Peyer's patch (tissue), 4 donors: ENCODE measurements at regions not wholly inside any gene's neighbourhood (a gene's known extent, or its start where the extent isn't known, plus 50 kb on each side); places are given as distances from the start of the nearest gene placed in this dataset.
"Not testable (repeated sequence)": the region's sequence is repeated elsewhere in the genome, so short reads cannot be mapped to it uniquely, and the experiment has no call there.

Source experiments
- POLR2A ChIP-seq, 2 donors: fragments of 450-650 bp; IDR thresholded peaks; one replicate each; pipeline ENCODE4 v1.5.1; 2017; ENCODE audit warnings: antibody characterized with exemption in 2 of 2, mild to moderate bottlenecking in 2 of 2, moderate library complexity in 2 of 2
- TF ChIP-seq, protein P1 (sequence below), 6 experiments: fragments of 450-650 bp in 4 of 6; fragments of 200-600 bp in 2 of 6; sonication (generic) in 1 of 6; IDR thresholded peaks; one replicate each; pipeline ENCODE4 v1.5.1; 2017 to 2019; ENCODE audit warnings: antibody characterized with exemption in 6 of 6, mild to moderate bottlenecking in 3 of 6, moderate library complexity in 1 of 6

DNA sequence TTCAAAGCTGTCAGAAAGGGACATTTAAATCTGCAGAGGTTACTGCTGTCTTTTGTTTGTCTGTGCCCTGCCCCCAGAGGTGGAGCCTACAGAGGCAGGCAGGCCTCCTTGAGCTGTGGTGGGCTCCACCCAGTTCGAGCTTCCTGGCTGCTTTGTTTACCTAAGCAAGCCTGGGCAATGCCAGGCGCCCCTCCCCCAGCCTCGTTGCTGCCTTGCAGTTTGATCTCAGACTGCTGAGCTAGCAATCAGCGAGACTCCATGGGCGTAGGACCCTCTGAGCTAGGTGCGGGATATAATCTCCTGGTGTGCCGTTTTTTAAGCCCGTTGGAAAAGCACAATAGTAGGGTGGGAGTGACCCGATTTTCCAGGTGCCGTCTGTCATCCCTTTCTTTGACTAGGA lies 86.6 kb upstream of the ZWINT start:
- TF ChIP-seq, protein P1, sequence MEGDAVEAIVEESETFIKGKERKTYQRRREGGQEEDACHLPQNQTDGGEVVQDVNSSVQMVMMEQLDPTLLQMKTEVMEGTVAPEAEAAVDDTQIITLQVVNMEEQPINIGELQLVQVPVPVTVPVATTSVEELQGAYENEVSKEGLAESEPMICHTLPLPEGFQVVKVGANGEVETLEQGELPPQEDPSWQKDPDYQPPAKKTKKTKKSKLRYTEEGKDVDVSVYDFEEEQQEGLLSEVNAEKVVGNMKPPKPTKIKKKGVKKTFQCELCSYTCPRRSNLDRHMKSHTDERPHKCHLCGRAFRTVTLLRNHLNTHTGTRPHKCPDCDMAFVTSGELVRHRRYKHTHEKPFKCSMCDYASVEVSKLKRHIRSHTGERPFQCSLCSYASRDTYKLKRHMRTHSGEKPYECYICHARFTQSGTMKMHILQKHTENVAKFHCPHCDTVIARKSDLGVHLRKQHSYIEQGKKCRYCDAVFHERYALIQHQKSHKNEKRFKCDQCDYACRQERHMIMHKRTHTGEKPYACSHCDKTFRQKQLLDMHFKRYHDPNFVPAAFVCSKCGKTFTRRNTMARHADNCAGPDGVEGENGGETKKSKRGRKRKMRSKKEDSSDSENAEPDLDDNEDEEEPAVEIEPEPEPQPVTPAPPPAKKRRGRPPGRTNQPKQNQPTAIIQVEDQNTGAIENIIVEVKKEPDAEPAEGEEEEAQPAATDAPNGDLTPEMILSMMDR (IDR thresholded peaks at IDR 0.05), result not testable (repeated sequence)
- TF ChIP-seq POLR2A (IDR thresholded peaks at IDR 0.05), result not testable (repeated sequence)
